AG04450 (cell line): ENCODE measurements at regions not wholly inside any gene's neighbourhood (a gene's known extent, or its start where the extent isn't known, plus 50 kb on each side); places are given as distances from the start of the nearest gene placed in this dataset.
A peak's percentile ranks its signal among the peaks of the same experiment; 100 is the strongest.

ENCODE experiments used
- CTCF ChIA-PET: fragments of 300-600, 350-600 bp; formaldehyde crosslinking; extraction: SDS; loops from one replicate; lab custom pipeline; 2022; ENCODE audit warnings: antibody characterized with exemption, inconsistent platforms; lab: Charles Lee
- POLR2A ChIA-PET: fragments of 350-600 bp; formaldehyde crosslinking; extraction: SDS; loops from one replicate; lab custom pipeline; 2021; ENCODE audit warnings: antibody characterized with exemption, inconsistent platforms; lab: Yijun Ruan, JAX
- DNase-seq: peaks from one replicate; pipeline ENCODE4 v3.0.0-alpha.2; 2011; ENCODE audit warnings: low read depth, low spot score
- H3K27ac ChIP-seq: one replicate; pipeline ENCODE4 v1.5.1; 2012; ENCODE audit warnings: low read depth, low read length, control low read depth
- H3K27me3 ChIP-seq: one replicate; pipeline ENCODE4 v1.6.0; 2012; ENCODE audit warnings: low read length; ENCODE audit not compliant: control insufficient read depth, insufficient read depth
- H3K4me3 ChIP-seq: 2 replicates; pipeline ENCODE4 v1.5.1; 2011; ENCODE audit warnings: mild to moderate bottlenecking, low read depth, low read length, control low read depth
- H3K9me3 ChIP-seq: 2 replicates; pipeline ENCODE4 v1.5.1; 2012; ENCODE audit warnings: low read length; ENCODE audit not compliant: control insufficient read depth, insufficient read depth
- CTCF ChIP-seq: IDR thresholded peaks from 2 replicates; pipeline ENCODE4 v1.5.1; 2011; ENCODE audit warnings: low read depth, low read length, control low read depth, inconsistent platforms

GRCh38 chr5:160508780-160509361, 87.2 kb downstream of the PTTG1 start:
- ChIA-PET POLR2A (no interaction called here), CTCF (interaction anchor here (0.7 to 5.3 kb wide), 6 partner anchors 8 to 70 kb away, joined by 4 to 78 read pairs (median 4); no protein-coding TSS in a partner anchor)
- peak; percentile 65 for DNase-seq
- peak; percentile 87 for TF ChIP-seq CTCF
- Histone ChIP-seq H3K9me3 (no peaks in the 10 kb centered on the region), H3K4me3 (no peak overlapping the region), H3K27me3 (peaks cover 4% of the 10 kb centered on the region), H3K27ac (no peak overlapping the region)

- CTCF ChIA-PET = no interaction called here
- peaks cover 7% of the 10 kb centered on the region for H3K27me3 ChIP-seq
- H3K4me3 ChIP-seq = no peak overlapping the region
- POLR2A ChIA-PET = no interaction called here
- H3K9me3 ChIP-seq = no peaks in the 10 kb centered on the region
- no peak for DNase-seq
- TF ChIP-seq CTCF = no peak
- no peak overlapping the region for H3K27ac ChIP-seq
Measured at GRCh38 chr5:160511280-160511929, 89.8 kb downstream of the PTTG1 start.
